KMS-11 (cell line): ENCODE measurements at regions not wholly inside any gene's neighbourhood (a gene's known extent, or its start where the extent isn't known, plus 50 kb on each side); places are given as distances from the start of the nearest gene placed in this dataset.

ENCODE experiments used
- H2AFZ ChIP-seq: fragments of 200-600 bp; sonication (generic); 2 replicates; pipeline ENCODE4 v1.6.1; 2016; ENCODE audit warnings: antibody characterized with exemption, mixed run types, low read depth
- H3K27ac ChIP-seq: fragments of 200-600 bp; sonication (generic); 2 replicates; pipeline ENCODE4 v1.6.1; 2016; ENCODE audit warnings: mild to moderate bottlenecking, mixed run types
- H3K27me3 ChIP-seq: fragments of 200-600 bp; sonication (generic); 2 replicates; pipeline ENCODE4 v1.6.1; 2017; ENCODE audit warnings: mild to moderate bottlenecking, low read depth, mixed run types, moderate library complexity; ENCODE audit not compliant: insufficient read depth
- H3K36me3 ChIP-seq: fragments of 200-600 bp; sonication (generic); 2 replicates; pipeline ENCODE4 v1.6.1; 2017; ENCODE audit warnings: mild to moderate bottlenecking, mixed run types; ENCODE audit not compliant: insufficient read depth
- H3K4me1 ChIP-seq: fragments of 200-600 bp; sonication (generic); 2 replicates; pipeline ENCODE4 v1.6.1; 2016; ENCODE audit warnings: mild to moderate bottlenecking, low read depth, mixed run types; ENCODE audit not compliant: poor library complexity, severe bottlenecking
- H3K4me2 ChIP-seq: fragments of 200-600 bp; sonication (generic); 2 replicates; pipeline ENCODE4 v1.7.0; 2016; ENCODE audit warnings: mild to moderate bottlenecking, mixed run types
- H3K4me3 ChIP-seq: fragments of 200-600 bp; sonication (generic); IDR thresholded peaks from 2 replicates; pipeline ENCODE4 v1.6.1; 2017; ENCODE audit warnings: low read depth, low read length, mixed read lengths; ENCODE audit not compliant: insufficient read depth
- H3K79me2 ChIP-seq: fragments of 200-600 bp; sonication (generic); 2 replicates; pipeline ENCODE4 v1.6.1; 2016; ENCODE audit warnings: low read depth, mixed run types; ENCODE audit not compliant: insufficient read depth
- H3K9ac ChIP-seq: fragments of 200-600 bp; sonication (generic); 2 replicates; pipeline ENCODE4 v1.6.1; 2016; ENCODE audit warnings: mild to moderate bottlenecking, mixed run types
- H4K20me1 ChIP-seq: fragments of 200-600 bp; sonication (generic); 2 replicates; pipeline ENCODE4 v1.6.1; 2016; ENCODE audit warnings: mild to moderate bottlenecking, mixed run types; ENCODE audit not compliant: insufficient read depth
- TF ChIP-seq, protein P1 (sequence below): fragments of 200-600 bp; sonication (generic); conservative IDR thresholded peaks from 2 replicates; pipeline ENCODE4 v1.6.1; 2017; ENCODE audit warnings: low read depth, mild to moderate bottlenecking, antibody characterized with exemption, low read length, moderate library complexity, mixed read lengths

GRCh38 chr10:129094861-129095260 is 372.2 kb upstream of the MGMT start:
- Histone ChIP-seq H3K36me3 (no peaks in the 10 kb centered on the region), H4K20me1 (no peaks in the 10 kb centered on the region), H2AFZ (no peak overlapping the region), H3K79me2 (no peaks in the 10 kb centered on the region), H3K4me2 (no peak overlapping the region), H3K4me1 (no peaks in the 10 kb centered on the region), H3K27me3 (no peaks in the 10 kb centered on the region), H3K4me3 (no peak overlapping the region), H3K9ac (no peak overlapping the region), H3K27ac (no peak overlapping the region)
- TF ChIP-seq, protein P1, sequence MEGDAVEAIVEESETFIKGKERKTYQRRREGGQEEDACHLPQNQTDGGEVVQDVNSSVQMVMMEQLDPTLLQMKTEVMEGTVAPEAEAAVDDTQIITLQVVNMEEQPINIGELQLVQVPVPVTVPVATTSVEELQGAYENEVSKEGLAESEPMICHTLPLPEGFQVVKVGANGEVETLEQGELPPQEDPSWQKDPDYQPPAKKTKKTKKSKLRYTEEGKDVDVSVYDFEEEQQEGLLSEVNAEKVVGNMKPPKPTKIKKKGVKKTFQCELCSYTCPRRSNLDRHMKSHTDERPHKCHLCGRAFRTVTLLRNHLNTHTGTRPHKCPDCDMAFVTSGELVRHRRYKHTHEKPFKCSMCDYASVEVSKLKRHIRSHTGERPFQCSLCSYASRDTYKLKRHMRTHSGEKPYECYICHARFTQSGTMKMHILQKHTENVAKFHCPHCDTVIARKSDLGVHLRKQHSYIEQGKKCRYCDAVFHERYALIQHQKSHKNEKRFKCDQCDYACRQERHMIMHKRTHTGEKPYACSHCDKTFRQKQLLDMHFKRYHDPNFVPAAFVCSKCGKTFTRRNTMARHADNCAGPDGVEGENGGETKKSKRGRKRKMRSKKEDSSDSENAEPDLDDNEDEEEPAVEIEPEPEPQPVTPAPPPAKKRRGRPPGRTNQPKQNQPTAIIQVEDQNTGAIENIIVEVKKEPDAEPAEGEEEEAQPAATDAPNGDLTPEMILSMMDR: no peak

GRCh38 chr10:129095680-129096064 is 371.4 kb upstream of the MGMT start:
- Histone ChIP-seq H3K36me3 (no peaks in the 10 kb centered on the region), H3K4me2 (no peak overlapping the region), H3K79me2 (no peaks in the 10 kb centered on the region), H4K20me1 (no peaks in the 10 kb centered on the region), H3K27ac (no peak overlapping the region), H3K9ac (no peak overlapping the region), H2AFZ (no peak overlapping the region), H3K27me3 (no peaks in the 10 kb centered on the region), H3K4me1 (no peaks in the 10 kb centered on the region), H3K4me3 (no peak overlapping the region)
- TF ChIP-seq, protein P1: no peak

DNA sequence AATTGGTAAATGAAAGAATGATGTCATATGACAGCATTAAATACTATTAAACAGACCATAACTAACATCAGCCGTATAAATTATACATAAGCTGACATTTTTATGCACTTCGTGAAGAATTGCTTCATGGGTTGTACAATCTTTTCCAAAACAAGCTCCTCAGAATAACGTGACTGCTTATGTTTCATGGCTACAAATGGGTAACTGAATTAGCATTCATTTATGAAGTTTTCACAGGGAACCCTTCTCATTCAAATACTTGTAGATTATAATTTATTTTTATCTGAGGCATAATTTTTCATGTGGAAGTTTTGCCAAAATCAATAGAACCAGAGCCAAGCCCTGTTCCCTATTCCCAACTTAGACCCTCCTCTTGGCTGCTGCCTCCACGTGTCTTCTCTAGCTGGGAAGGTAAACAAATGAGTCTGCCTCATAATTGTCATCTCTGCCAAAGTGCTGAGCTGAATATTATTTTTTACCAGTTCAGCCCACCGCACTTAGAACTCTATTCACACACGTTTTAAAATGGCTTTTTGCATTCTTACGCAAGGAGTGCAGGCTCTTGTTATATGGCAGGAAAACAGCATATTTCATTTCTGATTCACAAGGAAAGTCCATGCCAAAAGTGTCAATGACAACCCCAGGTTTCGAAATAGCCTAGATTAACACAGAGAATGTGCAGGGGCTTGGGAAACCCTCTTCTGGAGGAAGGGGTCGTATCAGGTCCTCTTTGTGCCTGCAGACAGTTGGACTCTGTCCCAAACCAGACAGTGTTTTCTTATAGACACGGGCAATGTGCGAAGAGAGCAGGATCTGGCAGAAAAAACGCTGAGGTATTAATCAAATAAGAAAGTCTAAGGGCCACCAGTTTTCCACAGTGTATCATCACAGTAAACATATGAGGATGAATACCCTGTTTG is 370.7 kb upstream of the MGMT start:
- H3K27me3 ChIP-seq: no peaks in the 10 kb centered on the region
- H3K79me2 ChIP-seq: no peaks in the 10 kb centered on the region
- no peak overlapping the region for H3K4me3 ChIP-seq
- H3K27ac ChIP-seq: no peak overlapping the region
- no peak overlapping the region for H3K4me2 ChIP-seq
- no peaks in the 10 kb centered on the region for H3K36me3 ChIP-seq
- no peaks in the 10 kb centered on the region for H4K20me1 ChIP-seq
- TF ChIP-seq, protein P1: no peak
- no peak overlapping the region for H2AFZ ChIP-seq
- H3K9ac ChIP-seq: no peak overlapping the region
- H3K4me1 ChIP-seq: no peaks in the 10 kb centered on the region

- Histone ChIP-seq H3K9ac (no peak overlapping the region), H3K4me2 (no peak overlapping the region), H3K4me3 (no peak overlapping the region), H3K36me3 (no peaks in the 10 kb centered on the region), H4K20me1 (no peaks in the 10 kb centered on the region), H3K4me1 (peaks cover 9% of the 10 kb centered on the region), H3K79me2 (no peaks in the 10 kb centered on the region), H3K27ac (no peak overlapping the region), H3K27me3 (no peaks in the 10 kb centered on the region), H2AFZ (no peak overlapping the region)
- TF ChIP-seq, protein P1: no peak
These were observed 369.2 kb upstream of the MGMT start for GRCh38 chr10:129097776-129098330.
